NCI-H748 treated with DMSO at 0.1 percent for 48 hours (cell line): ENCODE measurements at regions not wholly inside any gene's neighbourhood (a gene's known extent, or its start where the extent isn't known, plus 50 kb on each side); places are given as distances from the start of the nearest gene placed in this dataset.

ENCODE experiments used
- DNase-seq: peaks from one replicate; lab custom pipeline; 2025; lab: John Stamatoyannopoulos, UW

- no peak for DNase-seq
These were observed 166.1 kb downstream of the LTN1 start for GRCh38 chr21:28826569-28826968.

DNA sequence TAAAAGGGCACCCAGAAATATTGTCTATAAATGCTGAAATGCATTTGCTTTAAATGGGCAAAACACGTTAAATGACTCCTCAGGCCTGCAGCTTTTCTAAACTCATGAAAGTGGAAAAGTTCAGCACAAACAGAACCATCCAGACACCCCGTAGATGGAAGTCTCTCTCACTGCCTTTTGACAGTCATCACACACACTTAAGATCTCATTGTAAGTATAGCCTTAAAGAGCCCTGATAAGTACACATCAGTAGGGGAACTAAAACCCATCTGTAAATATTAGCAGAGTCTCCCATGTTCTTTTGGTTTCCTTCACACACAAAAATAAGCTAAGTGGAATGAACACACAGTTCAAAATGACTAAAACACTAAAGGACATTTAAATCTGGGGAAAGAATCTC, 166.7 kb downstream of the LTN1 start:
- DNase-seq, result no peak

- DNase-seq, result no peak
These were observed 169.2 kb downstream of the LTN1 start for GRCh38 chr21:28823429-28823828.

GRCh38 chr21:28822486-28823335, 170.0 kb downstream of the LTN1 start:
- no peak for DNase-seq

GRCh38 chr21:28822123-28822399, 170.6 kb downstream of the LTN1 start:
- DNase-seq, result no peak

DNA sequence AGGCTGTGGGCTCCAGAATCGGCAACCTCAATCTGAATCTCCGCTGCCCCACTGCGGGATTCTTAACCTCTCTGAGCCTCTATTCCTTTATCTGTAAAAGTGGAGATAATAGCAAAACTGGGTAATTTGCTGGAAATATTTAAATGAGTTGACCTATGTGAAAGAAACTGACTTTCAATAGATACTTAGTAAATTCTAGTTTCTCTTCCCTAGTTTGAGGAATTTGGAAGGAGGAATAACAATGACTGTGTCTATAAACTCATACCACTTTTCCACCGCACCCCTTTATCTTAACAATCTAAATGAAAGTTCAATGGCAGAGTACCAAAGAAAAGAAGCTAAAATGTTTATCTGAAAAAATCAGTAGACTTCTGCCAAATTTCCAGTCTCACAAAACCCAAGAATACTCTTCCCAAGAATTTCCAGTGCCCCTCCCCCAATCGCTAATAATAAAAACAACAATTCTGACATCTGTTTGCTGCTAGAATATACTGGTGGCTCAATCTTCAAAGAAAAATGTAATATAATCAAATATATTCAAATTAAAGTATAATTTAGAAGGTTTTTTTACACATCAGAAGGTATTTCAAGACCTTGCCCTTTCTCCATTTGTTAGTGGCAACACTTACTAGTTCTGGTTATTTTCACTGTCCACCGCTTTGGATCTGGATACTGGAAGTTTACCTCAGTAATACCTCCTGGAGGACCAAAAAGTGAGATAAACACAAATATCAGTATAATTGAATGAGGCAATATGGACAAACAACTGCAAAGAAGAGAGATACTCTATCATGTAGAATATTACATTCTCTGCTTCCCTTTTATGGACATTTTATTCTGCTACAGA, 171.2 kb downstream of the LTN1 start:
- no peak for DNase-seq

DNA sequence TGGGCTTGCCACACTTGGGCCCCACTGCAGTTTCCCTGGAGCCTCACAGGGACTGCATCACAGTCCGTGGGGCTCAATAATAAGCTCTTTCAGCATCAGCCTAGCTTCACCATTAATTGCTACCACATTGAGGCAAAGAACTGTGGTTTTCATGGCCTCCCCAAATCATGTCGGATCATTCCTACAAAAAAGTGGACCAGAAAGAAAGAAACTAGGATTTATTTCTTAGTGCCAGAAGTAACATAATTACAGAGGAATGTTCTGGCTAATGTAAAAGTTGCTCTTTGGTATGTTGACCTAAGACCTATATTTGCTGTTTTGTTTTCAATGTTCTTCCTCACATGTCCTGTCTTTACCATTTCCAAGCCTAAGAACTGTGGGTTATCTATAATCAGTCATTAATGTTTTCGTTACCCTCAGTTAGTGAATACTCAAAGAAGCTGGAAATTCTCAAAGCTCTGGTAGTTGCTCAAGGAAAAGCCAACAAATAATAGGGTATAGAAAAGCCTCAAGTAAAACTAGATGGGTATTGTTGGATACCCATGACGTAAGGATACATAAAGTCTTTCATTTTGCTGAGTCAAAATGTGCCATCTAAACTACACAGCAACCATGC, 173.9 kb downstream of the LTN1 start:
- no peak for DNase-seq

DNA sequence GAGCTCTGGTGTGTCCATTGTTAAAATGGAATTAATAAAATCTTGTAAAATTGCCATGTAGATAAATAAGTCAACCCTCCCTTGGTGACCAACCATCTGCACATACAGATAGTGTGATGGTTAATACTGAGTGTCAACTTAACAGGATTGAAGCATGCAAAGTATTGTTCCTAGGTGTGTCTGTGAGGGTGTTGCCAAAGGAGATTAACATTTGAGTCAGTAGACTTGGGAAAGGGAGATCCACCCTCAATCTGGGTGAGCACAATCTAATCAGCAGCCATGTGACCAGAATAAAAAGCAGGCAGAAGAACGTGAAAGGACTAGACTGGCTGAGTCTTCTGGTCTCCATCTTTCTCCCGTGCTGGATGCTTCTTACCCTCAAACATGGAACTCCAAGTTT, 174.8 kb downstream of the LTN1 start:
- DNase-seq, result no peak

DNA sequence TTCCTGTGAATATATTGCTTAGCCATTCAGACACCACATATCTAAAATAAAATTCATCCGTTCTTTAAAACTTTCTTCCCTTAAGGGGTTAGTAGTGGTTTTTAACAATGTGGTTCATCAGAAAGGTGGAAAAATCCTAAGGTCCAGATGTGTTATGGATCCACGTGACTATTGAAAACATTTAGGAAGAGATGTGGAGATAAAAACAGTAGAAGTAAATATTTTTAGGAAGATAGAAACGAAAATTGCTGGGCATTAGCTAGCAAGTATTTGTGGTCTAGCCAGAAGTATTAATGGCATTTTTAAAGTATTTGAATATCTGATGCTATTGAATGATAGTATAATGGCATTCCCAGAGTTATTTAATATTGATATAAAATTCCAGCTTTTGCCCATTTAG, 180.8 kb downstream of the LTN1 start:
- no peak for DNase-seq

DNA sequence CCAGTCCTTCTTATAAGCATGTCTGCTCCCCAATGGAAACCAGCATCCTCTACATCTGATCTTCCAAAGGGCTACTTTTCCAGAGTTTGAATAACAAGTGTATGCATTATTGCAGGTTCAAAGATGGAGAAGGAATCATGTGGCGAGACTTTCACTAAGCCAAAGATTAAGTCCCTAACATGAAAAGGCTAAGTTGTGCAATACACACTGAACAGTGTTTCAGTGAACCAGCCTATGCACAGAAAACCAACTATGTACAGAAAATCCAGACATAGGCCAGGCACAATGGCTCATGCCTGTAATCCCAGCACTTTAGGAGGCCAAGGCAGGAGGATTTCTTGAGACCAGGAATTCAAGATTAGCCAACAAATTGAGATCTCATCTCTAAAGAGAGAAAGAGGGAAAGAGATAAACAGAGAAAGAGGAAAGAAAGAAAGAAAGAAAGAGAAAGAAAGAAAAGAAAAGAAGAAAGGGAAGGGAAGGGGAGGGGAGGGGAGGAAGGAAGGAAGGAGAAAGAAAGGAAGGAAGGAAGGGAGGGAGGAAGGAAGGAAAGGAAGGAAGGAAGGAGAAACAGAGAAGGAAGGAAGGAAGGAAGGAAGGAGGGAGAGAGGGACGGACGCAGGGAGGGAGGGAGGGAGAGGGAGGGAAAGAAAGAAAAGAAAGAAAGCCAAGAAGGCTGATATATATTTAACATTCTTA, 181.7 kb downstream of the LTN1 start:
- DNase-seq, result no peak

DNA sequence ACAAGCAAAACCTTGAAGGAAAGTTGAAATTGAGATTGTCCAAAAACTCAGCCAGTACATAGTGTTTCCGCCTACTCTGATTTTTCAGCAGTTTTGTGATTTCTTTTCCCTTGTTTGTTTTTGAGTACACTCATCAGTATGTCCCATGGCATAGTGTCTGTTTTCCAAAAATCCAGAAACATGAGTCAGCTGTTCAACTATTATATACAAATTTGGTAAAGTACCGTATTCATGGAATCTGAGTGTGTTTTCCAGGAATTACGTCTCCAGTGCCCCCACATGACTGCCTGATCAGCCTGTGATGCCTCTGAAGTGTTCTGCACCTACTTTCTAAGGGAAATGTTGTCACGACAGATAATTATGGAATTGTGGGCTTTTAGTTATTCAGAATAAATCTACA, 186.8 kb downstream of the LTN1 start:
- no peak for DNase-seq

DNA sequence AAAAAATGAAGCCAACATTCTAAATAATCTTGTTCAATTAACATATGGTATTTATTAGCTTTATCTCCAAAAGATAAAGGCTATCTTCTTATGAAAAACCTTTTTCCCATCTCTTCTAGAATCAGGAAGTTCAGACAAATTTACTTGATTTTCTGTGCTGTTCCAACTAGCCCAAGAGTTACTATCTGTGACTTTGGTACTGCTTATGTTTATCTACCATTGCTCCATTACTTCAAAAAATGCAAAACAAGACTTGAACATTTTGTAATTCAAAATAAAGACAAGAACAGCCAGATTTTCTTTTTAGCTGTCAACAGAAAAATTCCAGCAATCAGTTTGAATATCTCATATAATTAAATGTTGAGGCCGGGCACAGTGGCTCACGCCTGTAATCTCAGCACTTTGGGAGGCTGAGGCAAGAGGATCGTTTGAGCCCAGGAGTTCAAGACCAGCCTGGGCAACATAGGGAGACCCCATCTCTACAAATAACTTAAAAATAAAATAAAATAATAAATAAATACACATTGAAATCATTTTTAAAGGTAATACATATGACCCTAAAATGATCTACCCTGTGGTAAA, 188.5 kb downstream of the LTN1 start:
- DNase-seq, result no peak

DNA sequence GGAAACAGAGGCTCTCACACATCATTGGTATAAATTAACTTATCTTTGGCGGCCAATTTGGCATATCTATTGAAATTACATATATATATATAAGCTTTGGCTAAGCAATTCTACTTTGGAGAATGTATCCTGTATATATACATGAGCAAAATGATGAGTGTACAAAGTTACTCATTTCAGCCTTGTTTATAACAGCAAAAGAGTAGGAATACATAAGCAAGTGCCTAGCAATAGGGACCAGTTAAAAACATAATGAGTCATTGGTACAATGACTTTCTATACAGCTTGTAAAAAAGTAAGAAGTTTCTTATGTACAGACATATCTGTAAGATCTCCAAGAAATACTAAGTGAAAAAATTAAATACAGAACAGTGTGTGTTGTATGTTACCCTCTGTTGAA, 190.8 kb downstream of the LTN1 start:
- DNase-seq, result no peak

DNA sequence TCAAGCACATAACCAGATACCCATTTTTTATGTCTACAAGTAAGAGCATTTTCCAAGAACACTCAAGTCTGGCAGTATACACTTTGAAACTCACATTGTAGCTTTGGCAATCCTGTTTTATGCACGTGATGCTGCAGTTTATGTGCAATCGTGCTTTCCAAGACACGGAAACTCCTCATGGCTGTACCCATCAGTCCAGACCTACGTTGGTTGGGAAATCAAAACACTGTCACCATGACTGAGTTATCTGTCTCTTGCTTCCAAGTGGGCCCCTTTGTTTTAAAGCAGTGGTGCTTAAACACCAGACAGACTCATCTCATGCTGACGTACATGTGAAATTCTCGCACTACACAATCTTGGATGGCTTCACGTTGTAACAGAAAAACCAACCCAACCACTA, 192.8 kb downstream of the LTN1 start:
- no peak for DNase-seq

- DNase-seq, result no peak
These were observed 193.9 kb downstream of the LTN1 start for GRCh38 chr21:28798798-28799197.

GRCh38 chr21:28795251-28795650, 197.4 kb downstream of the LTN1 start:
- DNase-seq, result no peak

DNA sequence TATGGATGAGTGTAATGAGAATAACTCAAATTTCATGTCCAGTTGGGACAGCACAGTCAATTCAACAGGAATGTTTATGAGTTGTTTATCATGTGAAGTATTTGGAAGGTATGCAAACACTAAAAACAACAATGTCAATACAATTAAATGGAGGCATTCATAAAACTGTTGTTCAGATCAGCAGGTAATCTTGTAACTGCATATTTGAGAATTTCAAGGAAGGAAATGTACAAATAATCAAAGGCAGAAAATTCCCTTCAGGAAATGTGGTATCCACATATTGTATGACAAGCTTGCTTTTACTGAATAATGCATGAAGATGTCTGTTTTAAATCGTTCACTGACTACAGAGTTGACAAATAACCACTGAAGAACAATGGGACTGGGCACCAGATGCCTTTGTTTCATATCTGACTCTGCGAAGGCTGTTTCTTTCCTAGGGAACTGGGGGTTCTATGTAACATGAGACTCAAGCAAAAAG, 198.3 kb downstream of the LTN1 start:
- DNase-seq, result no peak

GRCh38 chr21:28793043-28793442, 199.6 kb downstream of the LTN1 start:
- no peak for DNase-seq

GRCh38 chr21:28791595-28792282, 200.9 kb downstream of the LTN1 start:
- DNase-seq, result no peak

DNA sequence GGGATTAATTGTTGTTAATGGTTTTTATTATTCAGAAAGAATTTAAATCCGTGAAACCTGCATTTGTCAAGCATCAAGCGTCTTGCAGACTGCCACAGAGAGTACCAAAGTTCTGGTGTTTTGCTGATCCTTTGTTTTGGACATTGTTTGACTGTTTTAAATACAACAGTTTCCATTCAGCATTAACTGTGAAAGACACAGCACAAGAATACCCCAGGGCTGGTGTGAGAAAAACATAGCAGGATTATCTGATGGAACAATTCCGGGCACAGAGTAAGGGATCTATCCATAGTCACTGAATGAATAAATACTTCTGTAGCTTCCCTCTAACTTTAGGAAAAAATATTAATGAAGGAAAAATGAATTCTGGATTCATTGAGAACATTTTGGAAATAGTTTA, 202.3 kb downstream of the LTN1 start:
- DNase-seq, result no peak

DNA sequence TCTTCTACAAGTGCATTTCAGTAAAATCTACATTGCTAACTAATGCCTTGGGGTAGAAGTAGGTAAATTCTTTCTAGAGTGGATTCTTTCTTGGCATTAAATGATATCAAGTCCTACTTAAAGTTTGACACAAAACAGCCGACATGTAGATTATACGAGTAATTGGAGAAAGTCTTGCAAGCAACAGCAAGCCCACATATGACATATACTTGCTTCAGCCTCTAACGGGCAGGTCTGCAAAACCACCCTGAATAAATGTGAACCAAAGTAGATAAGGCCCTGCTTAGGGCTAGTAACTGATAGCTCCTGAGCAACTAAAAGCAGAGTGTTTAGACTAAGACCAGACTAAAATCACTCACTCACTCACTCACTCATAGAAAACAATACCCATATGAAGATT, 203.2 kb downstream of the LTN1 start:
- DNase-seq, result no peak
